ENCODE measurements at regions not wholly inside any gene's neighbourhood (a gene's known extent, or its start where the extent isn't known, plus 50 kb on each side); places are given as distances from the start of the nearest gene placed in this dataset.
"Not testable (repeated sequence)": the region's sequence is repeated elsewhere in the genome, so short reads cannot be mapped to it uniquely, and the experiment has no call there.

- no peaks in the 10 kb centered on the region for H3K27me3 ChIP-seq (replicated peaks; ENCODE audit: insufficient read depth, low read depth, low read length, poor library complexity)
- ChIA-PET POLR2A (ENCODE audit: low non-redundant PET) (no interaction called here), CTCF (no interaction called here)
- DNase-seq (ENCODE audit: low spot score), result no peak
- no TSS peak for BruUV-seq (replicated peaks)
- H3K36me3 ChIP-seq (ENCODE audit: insufficient read depth, low read length, poor library complexity, severe bottlenecking), result no peaks in the 10 kb centered on the region
- no peak overlapping the region for H3K4me3 ChIP-seq (ENCODE audit: low read depth, low read length, poor library complexity, severe bottlenecking)
- no peak for TF ChIP-seq CTCF (conservative IDR thresholded peaks at IDR 0.05; ENCODE audit: low read depth, low read length)
- no peak for TF ChIP-seq EZH2 (IDR thresholded peaks at IDR 0.05; ENCODE audit: borderline replicate concordance, low read depth, low read length, poor library complexity, severe bottlenecking)
- H3K27ac ChIP-seq (ENCODE audit: low read depth, low read length, poor library complexity, severe bottlenecking), result no peak overlapping the region
- H3K9me3 ChIP-seq (ENCODE audit: low read depth, low read length, poor library complexity, severe bottlenecking), result peaks cover 27% of the 10 kb centered on the region
- H3K4me1 ChIP-seq (ENCODE audit: insufficient read depth, low read length, poor library complexity, severe bottlenecking), result no peaks in the 10 kb centered on the region
- intact Hi-C loops (cut with micrococcal nuclease; ENCODE audit: unreplicated experiment), result no loop called here
Measured at GRCh38 chr19:28126135-28126898, 1086.6 kb downstream of the UQCRFS1 start.

- TF ChIP-seq CTCF (conservative IDR thresholded peaks at IDR 0.05; ENCODE audit: low read depth, low read length) (no peak), EZH2 (IDR thresholded peaks at IDR 0.05; ENCODE audit: borderline replicate concordance, low read depth, low read length, poor library complexity, severe bottlenecking) (no peak)
- no peaks in the 10 kb centered on the region for H3K4me1 ChIP-seq (ENCODE audit: insufficient read depth, low read length, poor library complexity, severe bottlenecking)
- no peaks in the 10 kb centered on the region for H3K36me3 ChIP-seq (ENCODE audit: insufficient read depth, low read length, poor library complexity, severe bottlenecking)
- ChIA-PET POLR2A (ENCODE audit: low non-redundant PET) (no interaction called here), CTCF (no interaction called here)
- H3K27ac ChIP-seq (ENCODE audit: low read depth, low read length, poor library complexity, severe bottlenecking), result no peak overlapping the region
- no peak overlapping the region for H3K4me3 ChIP-seq (ENCODE audit: low read depth, low read length, poor library complexity, severe bottlenecking)
- BruUV-seq (replicated peaks), result no TSS peak
- no peak for DNase-seq (ENCODE audit: low spot score)
- H3K9me3 ChIP-seq (ENCODE audit: low read depth, low read length, poor library complexity, severe bottlenecking), result peaks cover 33% of the 10 kb centered on the region
- intact Hi-C loops (cut with micrococcal nuclease; ENCODE audit: unreplicated experiment), result no loop called here
- no peaks in the 10 kb centered on the region for H3K27me3 ChIP-seq (replicated peaks; ENCODE audit: insufficient read depth, low read depth, low read length, poor library complexity)
Measured at GRCh38 chr19:28122734-28123133, 1090.2 kb downstream of the UQCRFS1 start.

- Histone ChIP-seq H3K36me3 (ENCODE audit: insufficient read depth, low read length, poor library complexity, severe bottlenecking) (no peaks in the 10 kb centered on the region), H3K27me3 (replicated peaks; ENCODE audit: insufficient read depth, low read depth, low read length, poor library complexity) (no peaks in the 10 kb centered on the region), H3K27ac (ENCODE audit: low read depth, low read length, poor library complexity, severe bottlenecking) (no peak overlapping the region), H3K4me3 (ENCODE audit: low read depth, low read length, poor library complexity, severe bottlenecking) (no peak overlapping the region), H3K4me1 (ENCODE audit: insufficient read depth, low read length, poor library complexity, severe bottlenecking) (no peaks in the 10 kb centered on the region), H3K9me3 (ENCODE audit: low read depth, low read length, poor library complexity, severe bottlenecking) (peaks cover 24% of the 10 kb centered on the region)
- BruUV-seq (replicated peaks), result no TSS peak
- intact Hi-C loops (cut with micrococcal nuclease; ENCODE audit: unreplicated experiment), result no loop called here
- TF ChIP-seq EZH2 (IDR thresholded peaks at IDR 0.05; ENCODE audit: borderline replicate concordance, low read depth, low read length, poor library complexity, severe bottlenecking), result no peak
- POLR2A ChIA-PET (ENCODE audit: low non-redundant PET), result no interaction called here
- CTCF ChIA-PET, result no interaction called here
- DNase-seq (ENCODE audit: low spot score), result no peak
Measured at GRCh38 chr19:28118235-28118634, 1094.7 kb downstream of the UQCRFS1 start.

GRCh38 chr19:28117143-28117542, 1095.8 kb downstream of the UQCRFS1 start:
- POLR2A ChIA-PET (ENCODE audit: low non-redundant PET), result no interaction called here
- BruUV-seq (replicated peaks), result no TSS peak
- intact Hi-C loops (cut with micrococcal nuclease; ENCODE audit: unreplicated experiment), result no loop called here

GRCh38 chr19:28116379-28116778, 1096.6 kb downstream of the UQCRFS1 start:
- H3K27ac ChIP-seq (ENCODE audit: low read depth, low read length, poor library complexity, severe bottlenecking); intact Hi-C loops (cut with micrococcal nuclease; ENCODE audit: unreplicated experiment); H3K4me1 ChIP-seq (ENCODE audit: insufficient read depth, low read length, poor library complexity, severe bottlenecking); H3K27me3 ChIP-seq (replicated peaks; ENCODE audit: insufficient read depth, low read depth, low read length, poor library complexity); DNase-seq (ENCODE audit: low spot score); H3K4me3 ChIP-seq (ENCODE audit: low read depth, low read length, poor library complexity, severe bottlenecking); CTCF ChIA-PET; H3K36me3 ChIP-seq (ENCODE audit: insufficient read depth, low read length, poor library complexity, severe bottlenecking); BruUV-seq (replicated peaks); POLR2A ChIA-PET (ENCODE audit: low non-redundant PET): not testable (repeated sequence)
- H3K9me3 ChIP-seq (ENCODE audit: low read depth, low read length, poor library complexity, severe bottlenecking), result peaks cover 22% of the 10 kb centered on the region

More at GRCh38 chr19:28117143-28117542, 1095.8 kb downstream of the UQCRFS1 start:
- no peaks in the 10 kb centered on the region for H3K4me1 ChIP-seq (ENCODE audit: insufficient read depth, low read length, poor library complexity, severe bottlenecking)
- no peak for DNase-seq (ENCODE audit: low spot score)
- CTCF ChIA-PET, result no interaction called here
- peaks cover 24% of the 10 kb centered on the region for H3K9me3 ChIP-seq (ENCODE audit: low read depth, low read length, poor library complexity, severe bottlenecking)
- no peak overlapping the region for H3K4me3 ChIP-seq (ENCODE audit: low read depth, low read length, poor library complexity, severe bottlenecking)
- no peak overlapping the region for H3K27ac ChIP-seq (ENCODE audit: low read depth, low read length, poor library complexity, severe bottlenecking)
- H3K36me3 ChIP-seq (ENCODE audit: insufficient read depth, low read length, poor library complexity, severe bottlenecking), result no peaks in the 10 kb centered on the region
- H3K27me3 ChIP-seq (replicated peaks; ENCODE audit: insufficient read depth, low read depth, low read length, poor library complexity), result no peaks in the 10 kb centered on the region
- TF ChIP-seq EZH2 (IDR thresholded peaks at IDR 0.05; ENCODE audit: borderline replicate concordance, low read depth, low read length, poor library complexity, severe bottlenecking) (no peak), CTCF (conservative IDR thresholded peaks at IDR 0.05; ENCODE audit: low read depth, low read length) (no peak)
